H1 (cell line): ENCODE measurements at regions not wholly inside any gene's neighbourhood (a gene's known extent, or its start where the extent isn't known, plus 50 kb on each side); places are given as distances from the start of the nearest gene placed in this dataset.

Source experiments
- ATF3 ChIP-seq: IDR thresholded peaks from 2 replicates; pipeline ENCODE4 v1.6.1; 2011; ENCODE audit warnings: low read depth, mild to moderate bottlenecking, low read length; ENCODE audit not compliant: insufficient read depth
- CHD7 ChIP-seq: fragments of 300-600 bp; sonication (generic); IDR thresholded peaks from 2 replicates; pipeline ENCODE4 v1.7.1; 2012; ENCODE audit warnings: low read length, moderate library complexity, mild to moderate bottlenecking, inconsistent platforms; ENCODE audit not compliant: insufficient replicate concordance

GRCh38 chr3:107034142-107034541 is 343.1 kb upstream of the CCDC54 start (continued):
- TF ChIP-seq CHD7 = no peak
- TF ChIP-seq ATF3 = no peak
